ENCODE measurements at regions not wholly inside any gene's neighbourhood (a gene's known extent, or its start where the extent isn't known, plus 50 kb on each side); places are given as distances from the start of the nearest gene placed in this dataset.
"Not testable (repeated sequence)": the region's sequence is repeated elsewhere in the genome, so short reads cannot be mapped to it uniquely, and the experiment has no call there.

- DNase-seq, result no peak
Observed at GRCh38 chr1:73033640-73034039, 751.3 kb upstream of the NEGR1 start.

GRCh38 chr1:73029571-73029970 is 747.2 kb upstream of the NEGR1 start:
- DNase-seq, result no peak

DNA sequence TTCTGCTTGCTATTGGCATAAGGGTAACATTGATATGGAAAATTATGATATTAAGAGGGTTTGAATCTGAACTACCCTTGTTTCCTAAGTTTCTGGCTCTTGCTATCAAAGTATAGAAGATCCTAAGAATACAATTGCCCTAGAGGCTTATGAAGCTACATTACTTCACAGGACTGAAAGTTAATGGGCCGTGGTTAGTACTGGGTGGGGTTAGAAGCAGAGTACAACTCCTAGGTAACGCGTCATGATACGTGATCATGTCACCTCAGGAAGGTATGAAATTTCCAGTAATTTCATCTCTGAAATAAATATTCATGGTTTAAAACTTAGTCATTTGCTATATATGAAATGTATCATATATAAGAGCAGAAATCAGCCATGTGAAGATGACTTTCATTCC is 743.8 kb upstream of the NEGR1 start:
- no peak for DNase-seq

- DNase-seq, result no peak
Observed at GRCh38 chr1:73009938-73010337, 727.6 kb upstream of the NEGR1 start.

DNA sequence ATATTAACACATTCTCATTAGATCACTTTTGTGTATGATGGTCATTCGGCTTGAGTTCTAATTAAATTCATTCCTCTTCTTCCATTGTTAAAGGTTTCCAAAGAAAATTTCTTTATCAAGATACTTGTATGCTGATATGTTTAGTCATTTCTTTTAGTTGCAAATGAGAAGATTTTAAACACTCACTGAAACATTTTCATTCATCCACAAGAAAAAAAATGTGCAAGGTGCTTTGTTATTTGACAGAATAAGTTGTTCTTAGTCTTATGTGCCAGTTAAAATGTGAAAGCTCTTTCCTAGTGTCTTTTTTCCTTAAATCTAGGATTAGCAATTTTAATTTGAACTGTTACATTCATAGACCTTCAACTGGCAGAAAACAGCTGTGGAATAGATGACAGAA is 727.0 kb upstream of the NEGR1 start:
- no peak for DNase-seq

DNA sequence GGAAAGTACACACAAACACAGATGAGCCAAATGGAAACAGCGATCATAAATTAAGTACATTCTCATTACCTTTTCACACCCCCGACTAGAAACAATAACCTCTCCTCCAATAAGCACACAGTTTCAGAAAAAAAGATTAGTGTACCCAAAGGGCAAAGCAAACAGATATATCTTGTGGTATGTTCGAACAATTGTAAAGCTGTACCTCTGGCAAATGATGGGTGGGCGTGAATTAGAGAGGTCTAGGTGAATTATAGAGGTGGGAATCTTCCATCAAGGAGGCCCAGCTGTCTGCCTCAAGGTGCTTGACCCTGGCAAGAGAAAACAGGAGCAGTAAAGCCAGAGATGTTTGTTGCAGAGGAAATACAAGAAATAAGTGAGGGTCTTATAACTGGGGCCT is 715.3 kb upstream of the NEGR1 start:
- no peak for DNase-seq

- no peak for DNase-seq
Observed at GRCh38 chr1:72997041-72997440, 714.7 kb upstream of the NEGR1 start.

- DNase-seq, result not testable (repeated sequence)
Observed at GRCh38 chr1:72987871-72988270, 705.5 kb upstream of the NEGR1 start.

GRCh38 chr1:72986591-72987290 is 704.4 kb upstream of the NEGR1 start:
- no peak for DNase-seq

GRCh38 chr1:72985024-72985423 is 702.7 kb upstream of the NEGR1 start:
- DNase-seq, result not testable (repeated sequence)

- DNase-seq, result not testable (repeated sequence)
Observed at GRCh38 chr1:72983011-72983410, 700.7 kb upstream of the NEGR1 start.

GRCh38 chr1:72969461-72969860 is 687.1 kb upstream of the NEGR1 start:
- no peak for DNase-seq

DNA sequence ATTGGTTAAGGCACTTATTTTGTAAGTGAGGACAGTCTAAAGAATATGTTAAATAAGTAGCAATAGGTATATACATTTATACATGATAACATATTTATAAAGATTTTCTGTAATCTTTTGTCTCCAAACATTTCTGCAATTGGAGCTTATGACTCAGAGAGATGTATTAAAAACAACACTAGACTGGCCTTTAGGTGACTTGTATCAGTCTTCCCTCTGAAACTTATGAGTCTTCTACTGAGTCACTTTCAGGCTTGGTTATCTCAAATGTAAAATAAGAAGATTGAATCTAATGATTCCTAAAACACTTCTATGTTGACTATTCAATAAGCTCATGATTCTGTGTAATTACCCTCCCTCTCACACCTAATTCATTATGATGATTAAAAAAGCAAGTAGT is 672.6 kb upstream of the NEGR1 start:
- DNase-seq, result no peak

DNA sequence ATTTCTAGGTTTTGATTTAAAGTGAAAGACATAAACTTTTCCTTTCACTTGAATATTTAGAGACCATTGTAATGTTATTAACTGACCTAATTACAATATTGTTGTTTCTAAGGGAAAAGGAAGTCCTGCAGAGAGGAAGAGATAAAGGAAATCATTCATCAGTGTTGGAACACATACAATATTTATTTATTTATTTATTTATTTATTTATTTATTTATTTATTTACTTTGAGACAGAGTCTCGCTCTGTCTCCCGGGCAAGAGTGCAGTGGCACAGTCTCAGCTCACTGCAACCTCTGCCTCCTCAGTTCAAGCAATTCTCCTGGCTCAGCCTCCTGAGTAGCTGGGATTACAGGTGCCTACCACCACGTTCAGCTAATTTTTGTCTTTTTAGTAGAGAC is 668.6 kb upstream of the NEGR1 start:
- DNase-seq, result not testable (repeated sequence)

DNA sequence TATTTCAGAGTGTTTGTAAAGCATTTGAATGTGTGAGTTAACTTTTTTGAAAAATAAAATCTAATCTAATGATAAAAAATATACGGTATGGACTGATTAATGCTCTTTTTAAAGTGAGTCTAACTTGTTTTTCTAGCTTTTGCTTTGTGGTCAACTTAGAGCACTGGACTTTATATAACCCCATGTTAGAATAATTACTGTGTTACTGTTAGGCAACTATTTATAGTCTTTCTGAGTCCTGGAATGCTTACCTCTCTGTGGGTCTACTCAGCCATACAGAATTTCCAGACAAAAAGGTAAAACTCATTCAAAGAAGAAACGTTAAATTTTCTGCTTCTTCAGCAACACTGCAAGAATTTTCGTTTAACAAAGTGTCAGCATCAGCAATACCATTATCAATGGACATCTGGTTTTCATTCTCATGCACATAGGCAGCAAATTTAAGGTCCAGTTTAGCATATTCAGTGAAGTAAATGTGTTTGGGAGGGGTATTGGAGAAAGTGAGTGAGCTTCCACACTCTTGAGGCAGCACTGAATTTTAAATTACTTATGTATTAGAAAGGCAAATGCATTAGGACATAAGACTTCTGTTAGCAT is 664.7 kb upstream of the NEGR1 start:
- DNase-seq, result no peak

DNA sequence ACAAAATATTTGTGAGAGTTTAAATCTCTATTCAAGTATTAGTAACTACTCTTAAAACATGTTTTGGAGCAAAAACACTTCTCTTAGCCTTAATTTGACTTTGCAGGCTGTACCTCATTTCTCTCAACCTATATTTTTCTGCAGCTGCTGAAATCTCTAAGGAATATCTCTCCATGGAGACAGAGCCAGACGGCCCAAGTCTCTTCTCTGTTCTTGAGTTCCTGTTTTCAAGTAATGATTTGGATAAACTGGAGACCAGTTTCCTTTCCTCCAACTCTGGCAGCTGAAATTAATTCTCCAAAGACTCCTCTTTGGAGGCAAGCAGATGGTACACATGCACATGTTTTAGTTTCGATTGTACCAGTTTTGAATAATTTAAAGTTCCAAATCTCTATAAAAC is 659.7 kb upstream of the NEGR1 start:
- no peak for DNase-seq

- DNase-seq, result no peak
Observed at GRCh38 chr1:72938408-72938807, 656.1 kb upstream of the NEGR1 start.

- no peak for DNase-seq
Observed at GRCh38 chr1:72937905-72938304, 655.6 kb upstream of the NEGR1 start.

- no peak for DNase-seq
Observed at GRCh38 chr1:72936942-72937341, 654.6 kb upstream of the NEGR1 start.

DNA sequence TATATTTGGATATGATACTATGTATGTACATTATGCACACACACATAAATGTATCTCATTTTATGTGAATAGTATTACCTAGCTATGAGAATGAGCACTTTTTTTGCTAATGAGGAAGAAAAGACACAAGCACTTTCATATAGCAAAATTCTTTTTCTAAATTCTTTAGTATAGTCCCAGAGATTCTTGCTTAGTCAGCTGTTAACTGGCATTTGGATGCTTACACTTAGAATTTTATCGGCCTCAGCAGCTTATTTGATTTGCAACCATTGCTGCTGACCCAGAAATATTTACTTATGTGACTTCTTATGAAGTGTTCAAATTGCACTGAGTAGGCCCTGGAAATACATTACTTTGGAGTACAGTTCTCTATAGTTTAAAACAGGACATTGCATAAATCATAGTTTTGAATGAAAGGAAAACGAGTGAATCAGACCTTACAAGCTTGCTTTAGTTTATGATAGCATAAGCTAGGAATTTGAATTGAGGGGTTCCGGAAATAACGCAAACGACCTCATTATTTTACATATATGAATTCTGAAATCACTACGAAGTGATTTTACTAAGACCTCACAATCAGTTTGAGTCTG is 653.9 kb upstream of the NEGR1 start:
- DNase-seq, result no peak

GRCh38 chr1:72932025-72932424 is 649.7 kb upstream of the NEGR1 start:
- no peak for DNase-seq

DNA sequence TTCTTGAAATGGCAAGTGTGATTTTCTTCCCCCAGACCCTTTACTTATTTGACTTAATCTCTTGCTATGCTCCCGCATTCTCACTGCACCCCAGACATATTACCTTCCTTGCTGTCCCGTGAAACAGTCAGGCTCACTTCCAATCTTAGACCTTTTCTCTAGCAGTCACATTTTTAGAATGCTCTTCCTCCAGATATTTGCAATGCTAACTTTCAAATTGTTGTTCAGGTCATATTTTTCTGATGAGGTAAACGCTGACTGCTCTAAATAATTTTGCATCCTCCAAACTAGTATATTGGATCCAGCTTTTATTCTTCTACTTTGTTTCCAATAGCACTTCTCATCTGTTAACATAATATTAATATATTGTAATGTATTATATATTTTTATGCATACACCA is 648.2 kb upstream of the NEGR1 start:
- no peak for DNase-seq

DNA sequence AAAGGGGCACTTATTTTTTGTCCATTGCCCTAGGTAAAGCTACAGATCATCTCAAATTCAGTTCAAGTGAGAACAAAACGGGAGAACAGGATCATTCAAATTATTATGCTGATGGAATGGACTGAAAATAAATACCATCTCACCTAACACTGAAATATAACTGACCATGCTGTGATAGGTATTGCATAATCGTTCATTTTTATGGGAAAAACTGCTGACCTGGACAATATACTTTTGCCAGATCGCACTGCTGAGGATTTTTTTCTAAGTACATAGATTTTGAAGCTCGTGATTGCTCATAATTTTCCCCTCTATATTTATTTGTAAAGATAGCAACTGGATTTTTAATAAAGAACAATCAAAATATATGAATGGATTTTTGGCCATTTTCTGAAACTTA is 636.6 kb upstream of the NEGR1 start:
- DNase-seq, result no peak

DNA sequence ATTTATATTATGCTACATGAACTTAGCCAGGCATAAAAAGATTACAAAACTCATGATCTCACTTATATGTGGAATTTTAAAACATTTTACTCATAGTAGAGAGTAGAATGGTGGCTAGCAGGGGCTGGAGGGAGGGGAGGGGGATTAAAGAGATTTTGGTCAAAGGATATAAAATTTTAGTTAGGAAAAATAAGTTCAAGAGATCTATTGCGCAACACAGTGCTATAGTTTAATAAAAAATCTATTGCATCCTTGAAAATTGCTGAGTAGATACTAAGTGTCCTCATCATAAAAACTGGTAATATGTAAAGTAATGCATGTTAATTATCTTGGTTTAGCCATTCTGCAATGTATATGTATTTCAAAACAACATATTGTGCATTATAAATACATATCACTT is 635.6 kb upstream of the NEGR1 start:
- DNase-seq, result no peak

- DNase-seq, result peak; percentile 15 to 23
Observed at GRCh38 chr1:72915581-72915980, 633.2 kb upstream of the NEGR1 start.
